H1 (cell line): ENCODE measurements at regions not wholly inside any gene's neighbourhood (a gene's known extent, or its start where the extent isn't known, plus 50 kb on each side); places are given as distances from the start of the nearest gene placed in this dataset.

ENCODE experiments used
- CTCF ChIA-PET: fragments of 300-600 bp; sonication (Branson Sonifier 250); formaldehyde crosslinking; loops from one replicate; lab custom pipeline; 2021; ENCODE audit not compliant: partially characterized antibody; lab: Charles Lee
- POLR2A ChIA-PET: fragments of 300-600 bp; sonication (Branson Sonifier 250); formaldehyde crosslinking; loops from one replicate; lab custom pipeline; 2021; ENCODE audit warnings: inconsistent platforms; ENCODE audit not compliant: partially characterized antibody; lab: Charles Lee
- DNase-seq, 2 experiments: peaks; one replicate each; pipeline versions ENCODE4 v3.0.0 to v3.0.0-alpha.2; 2010 to 2022; ENCODE audit warnings: low spot score in 2 of 2, low read depth in 1 of 2, mixed read lengths in 1 of 2
- FAIRE-seq: peaks from 2 replicates; lab custom pipeline; 2011; peaks lifted over from hg19 to GRCh38; lab: Jason Lieb, UNC
- H2AFZ ChIP-seq: 2 replicates; pipeline ENCODE4 v1.8.1; 2012; ENCODE audit warnings: low read length, inconsistent platforms
- H2AK5ac ChIP-seq: 2 replicates; pipeline ENCODE4 v1.6.1; 2013; ENCODE audit warnings: low read depth, low read length
- H2BK120ac ChIP-seq: replicated peaks from 2 replicates; pipeline ENCODE3; 2013; ENCODE audit warnings: low read depth, low read length, inconsistent platforms
- H2BK12ac ChIP-seq: 2 replicates; pipeline ENCODE4 v1.6.1; 2013; ENCODE audit warnings: low read depth, low read length
- H2BK15ac ChIP-seq: 2 replicates; pipeline ENCODE4 v1.6.1; 2013; ENCODE audit warnings: low read length
- H2BK20ac ChIP-seq: 2 replicates; pipeline ENCODE4 v1.6.1; 2013; ENCODE audit warnings: low read length
- H2BK5ac ChIP-seq: 2 replicates; pipeline ENCODE4 v1.6.1; 2013; ENCODE audit warnings: low read depth, low read length
- H3K14ac ChIP-seq: 2 replicates; pipeline ENCODE4 v1.6.1; 2013; ENCODE audit warnings: inconsistent platforms; ENCODE audit not compliant: insufficient read length
- H3K18ac ChIP-seq: 2 replicates; pipeline ENCODE4 v1.6.1; 2013; ENCODE audit warnings: low read length; ENCODE audit errors: extremely low read depth
- H3K23ac ChIP-seq: 2 replicates; pipeline ENCODE4 v1.6.1; 2013; ENCODE audit warnings: inconsistent platforms; ENCODE audit not compliant: insufficient read length
- H3K23me2 ChIP-seq: 2 replicates; pipeline ENCODE4 v1.6.1; 2013; ENCODE audit warnings: low read depth, low read length
- H3K27ac ChIP-seq: 2 replicates; pipeline ENCODE4 v1.6.1; 2011; ENCODE audit warnings: low read depth, low read length, inconsistent platforms
- H3K27me3 ChIP-seq, 4 experiments: replicated peaks in 1 of 4; 1 replicate in 1 of 4; 2 replicates in 3 of 4; pipeline versions ENCODE4 v1.6.1 to v1.8.1; 2011 to 2013; ENCODE audit warnings: low read length in 3 of 4, mild to moderate bottlenecking in 3 of 4, inconsistent platforms in 2 of 4, mixed read lengths in 2 of 4, moderate library complexity in 1 of 4; ENCODE audit not compliant: control insufficient read depth in 3 of 4, insufficient read depth in 3 of 4; ENCODE audit errors: extremely low read depth in 1 of 4
- H3K36me3 ChIP-seq, 4 experiments: 2 replicates each; pipeline versions ENCODE4 v1.6.1 to v1.8.1; 2011 to 2013; ENCODE audit warnings: mild to moderate bottlenecking in 4 of 4, low read length in 3 of 4, moderate library complexity in 2 of 4, control low read depth in 1 of 4, inconsistent platforms in 1 of 4; ENCODE audit not compliant: insufficient read depth in 4 of 4, control insufficient read depth in 2 of 4
- H3K4ac ChIP-seq: replicated peaks from 2 replicates; pipeline ENCODE3; 2013; ENCODE audit warnings: low read length, low read depth, mixed read lengths, inconsistent platforms; ENCODE audit not compliant: insufficient read length
- H3K4me1 ChIP-seq, 4 experiments: replicated peaks in 1 of 4; 1 replicate in 1 of 4; 2 replicates in 3 of 4; pipeline versions ENCODE4 v1.6.1 to v1.8.1; 2011 to 2013; ENCODE audit warnings: low read length in 3 of 4, inconsistent platforms in 2 of 4, mixed read lengths in 1 of 4; ENCODE audit not compliant: insufficient read depth in 4 of 4, control insufficient read depth in 3 of 4
- H3K4me2 ChIP-seq, 2 experiments: 2 replicates each; pipeline versions ENCODE4 v1.6.1 to v1.8.1; 2011 to 2013; ENCODE audit warnings: low read depth in 2 of 2, low read length in 2 of 2, control low read depth in 1 of 2, inconsistent platforms in 1 of 2, mild to moderate bottlenecking in 1 of 2; ENCODE audit not compliant: insufficient read depth in 1 of 2
- H3K4me3 ChIP-seq, 4 experiments: fragments of 200-600, 300-600 bp in 1 of 4; sonication (generic), shearing (Covaris generic), sonication (Bioruptor Twin) in 1 of 4; 2 replicates each; pipeline versions ENCODE4 v1.5.1 to v1.8.1; 2011 to 2016; ENCODE audit warnings: low read length in 4 of 4, low read depth in 3 of 4, control low read depth in 2 of 4, inconsistent platforms in 2 of 4, mild to moderate bottlenecking in 2 of 4, mixed read lengths in 1 of 4, moderate library complexity in 1 of 4; ENCODE audit not compliant: insufficient read depth in 2 of 4; ENCODE audit errors: extremely low read depth in 1 of 4
- H3K56ac ChIP-seq: replicated peaks from 2 replicates; pipeline ENCODE3; 2013; ENCODE audit warnings: low read depth, mild to moderate bottlenecking, mixed read lengths, low read length, inconsistent platforms; ENCODE audit not compliant: insufficient read length
- H3K79me1 ChIP-seq: 2 replicates; pipeline ENCODE4 v1.6.1; 2013; ENCODE audit warnings: low read depth, low read length, control low read depth
- H3K79me2 ChIP-seq, 2 experiments: 2 replicates each; pipeline versions ENCODE4 v1.6.1 to v1.8.1; 2012 to 2013; ENCODE audit warnings: low read length in 2 of 2, mild to moderate bottlenecking in 2 of 2, inconsistent platforms in 1 of 2; ENCODE audit not compliant: insufficient read depth in 2 of 2, control insufficient read depth in 1 of 2
- H3K9ac ChIP-seq, 4 experiments: replicated peaks in 1 of 4; 1 replicate in 1 of 4; 2 replicates in 3 of 4; pipeline versions ENCODE4 v1.6.1 to v1.8.1; 2011 to 2013; ENCODE audit warnings: low read depth in 3 of 4, low read length in 3 of 4, control low read depth in 2 of 4, mild to moderate bottlenecking in 2 of 4, moderate library complexity in 2 of 4, inconsistent platforms in 1 of 4; ENCODE audit errors: extremely low read depth in 1 of 4
- H3K9me3 ChIP-seq, 2 experiments: 2 replicates each; pipeline versions ENCODE4 v1.6.1 to v1.8.1; 2012 to 2013; ENCODE audit warnings: mild to moderate bottlenecking in 2 of 2, moderate library complexity in 2 of 2, control low read depth in 1 of 2, inconsistent platforms in 1 of 2, low read depth in 1 of 2, low read length in 1 of 2, mixed read lengths in 1 of 2; ENCODE audit not compliant: insufficient read depth in 2 of 2
- H4K20me1 ChIP-seq, 2 experiments: replicated peaks in 1 of 2; 2 replicates each; pipeline versions ENCODE3 to v1.8.1; 2011 to 2013; ENCODE audit warnings: inconsistent platforms in 2 of 2, low read length in 2 of 2, mild to moderate bottlenecking in 1 of 2; ENCODE audit not compliant: insufficient read depth in 2 of 2, control insufficient read depth in 1 of 2
- H4K5ac ChIP-seq: 2 replicates; pipeline ENCODE4 v1.6.1; 2013; ENCODE audit warnings: low read length, low read depth, mixed read lengths, inconsistent platforms; ENCODE audit not compliant: insufficient read length
- H4K8ac ChIP-seq: 2 replicates; pipeline ENCODE4 v1.8.0; 2013; ENCODE audit warnings: mild to moderate bottlenecking, moderate library complexity, low read length, inconsistent platforms; ENCODE audit not compliant: insufficient read depth; ENCODE audit errors: extremely low read depth
- H4K91ac ChIP-seq: replicated peaks from 2 replicates; pipeline ENCODE3; 2013; ENCODE audit warnings: low read length, mixed read lengths, inconsistent platforms; ENCODE audit not compliant: insufficient read length
- EP300 ChIP-seq, 2 experiments: IDR thresholded peaks; 1 replicate in 1 of 2; 2 replicates in 1 of 2; pipeline ENCODE4 v1.6.1; 2011 to 2012; ENCODE audit warnings: low read depth in 2 of 2, low read length in 2 of 2, mild to moderate bottlenecking in 2 of 2, borderline replicate concordance in 1 of 2, inconsistent platforms in 1 of 2, moderate library complexity in 1 of 2
- EZH2 ChIP-seq: fragments of 200-600 bp; sonication (generic); IDR thresholded peaks from 2 replicates; pipeline ENCODE4 v1.7.1; 2012; ENCODE audit warnings: low read depth, mild to moderate bottlenecking, moderate library complexity, low read length, inconsistent platforms; ENCODE audit not compliant: severe bottlenecking
- KDM5A ChIP-seq: fragments of 200-600 bp; IDR thresholded peaks from 2 replicates; pipeline ENCODE4 v1.7.1; 2012; ENCODE audit warnings: mild to moderate bottlenecking, low read length, inconsistent platforms, mixed read lengths
- MAX ChIP-seq: IDR thresholded peaks from 2 replicates; pipeline ENCODE4 v1.6.1; 2012; ENCODE audit warnings: inconsistent platforms

GRCh38 chr9:23542438-23542837 lies 283.6 kb downstream of the ELAVL2 start:
- no peak overlapping the region for H3K23ac ChIP-seq
- no peak overlapping the region for H2BK20ac ChIP-seq
- no peak overlapping the region for H3K27ac ChIP-seq
- peaks cover 3% of the 10 kb centered on the region; the same call in 1 of the 2 replicates for H3K23me2 ChIP-seq
- H4K20me1 ChIP-seq: no peaks in the 10 kb centered on the region
- no peak overlapping the region for H3K9ac ChIP-seq
- peaks cover 0 to 9% (median 4%) of the 10 kb centered on the region in 4 experiments; a peak in 3 of 7 replicates for H3K27me3 ChIP-seq
- no peak for DNase-seq
- no peaks in the 10 kb centered on the region for H3K9me3 ChIP-seq
- H3K4me1 ChIP-seq: peaks cover 1 to 8% (median 4%) of the 10 kb centered on the region in 4 experiments; a peak in 4 of 7 replicates
- no peaks in the 10 kb centered on the region for H3K36me3 ChIP-seq
- CTCF ChIA-PET: no interaction called here
- TF ChIP-seq MAX (no peak), KDM5A (no peak), EZH2 (no peak), EP300 (IDR thresholded peaks at IDR 0.05; ENCODE audit: borderline replicate concordance in 1 of 2, low read depth in 2 of 2, low read length in 2 of 2) (no peak)
- no peak overlapping the region for H4K91ac ChIP-seq
- H2AFZ ChIP-seq: no peak overlapping the region
- no peak overlapping the region for H4K8ac ChIP-seq
- POLR2A ChIA-PET: no interaction called here
- no peak overlapping the region for H2BK120ac ChIP-seq
- no peak overlapping the region for H3K4me2 ChIP-seq
- no peak overlapping the region for H3K18ac ChIP-seq
- H3K79me2 ChIP-seq: no peaks in the 10 kb centered on the region
- H4K5ac ChIP-seq: no peak overlapping the region
- no peak overlapping the region for H3K14ac ChIP-seq
- FAIRE-seq: no peak
- no peaks in the 10 kb centered on the region for H3K79me1 ChIP-seq
- no peak overlapping the region for H2BK15ac ChIP-seq
- H2BK12ac ChIP-seq: no peak overlapping the region
- H2AK5ac ChIP-seq: no peak overlapping the region
- H3K4me3 ChIP-seq: no peak overlapping the region
- H2BK5ac ChIP-seq: no peak overlapping the region
- no peak overlapping the region for H3K56ac ChIP-seq
- H3K4ac ChIP-seq: no peak overlapping the region
